GM12874 (cell line): ENCODE measurements at regions not wholly inside any gene's neighbourhood (a gene's known extent, or its start where the extent isn't known, plus 50 kb on each side); places are given as distances from the start of the nearest gene placed in this dataset.

Source experiments
- TF ChIP-seq, protein P1 (sequence below): IDR thresholded peaks from 2 replicates; pipeline ENCODE4 v1.5.1; 2011; ENCODE audit warnings: low read depth, mild to moderate bottlenecking, control low read depth, low read length, moderate library complexity; ENCODE audit not compliant: insufficient read depth

DNA sequence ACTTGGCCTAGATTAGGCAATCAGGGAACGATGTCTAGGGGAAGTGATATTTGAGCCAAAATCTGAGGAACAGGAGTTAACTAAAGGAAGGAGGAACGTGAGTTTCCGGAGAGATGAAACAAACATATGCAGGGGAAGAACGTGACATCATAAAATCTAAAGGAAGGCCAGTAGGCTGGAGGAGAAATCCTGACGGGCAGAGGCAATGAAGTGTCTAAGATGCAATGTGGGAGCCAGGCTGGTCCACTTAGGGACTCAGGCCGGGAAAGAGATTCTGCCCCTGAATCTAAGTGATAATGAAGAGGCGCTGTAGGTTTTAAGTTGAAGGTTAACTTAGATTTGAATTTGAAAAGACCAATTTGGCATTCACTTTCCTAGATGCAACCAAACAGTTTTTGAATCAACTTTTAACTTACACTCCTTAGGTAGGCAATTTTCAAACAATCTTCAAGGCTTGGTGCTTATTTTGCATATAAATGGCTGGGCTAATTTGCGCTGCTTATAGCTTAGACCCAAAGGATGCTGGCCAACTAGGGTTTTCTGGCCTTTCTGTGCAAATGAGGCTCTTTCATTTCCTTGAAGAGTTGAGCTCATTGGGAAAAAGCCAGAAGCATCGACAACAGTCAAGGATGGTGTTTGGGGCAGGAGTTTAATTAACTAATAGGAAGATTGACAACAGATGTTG lies 221.7 kb downstream of the SOX11 start:
- TF ChIP-seq, protein P1, sequence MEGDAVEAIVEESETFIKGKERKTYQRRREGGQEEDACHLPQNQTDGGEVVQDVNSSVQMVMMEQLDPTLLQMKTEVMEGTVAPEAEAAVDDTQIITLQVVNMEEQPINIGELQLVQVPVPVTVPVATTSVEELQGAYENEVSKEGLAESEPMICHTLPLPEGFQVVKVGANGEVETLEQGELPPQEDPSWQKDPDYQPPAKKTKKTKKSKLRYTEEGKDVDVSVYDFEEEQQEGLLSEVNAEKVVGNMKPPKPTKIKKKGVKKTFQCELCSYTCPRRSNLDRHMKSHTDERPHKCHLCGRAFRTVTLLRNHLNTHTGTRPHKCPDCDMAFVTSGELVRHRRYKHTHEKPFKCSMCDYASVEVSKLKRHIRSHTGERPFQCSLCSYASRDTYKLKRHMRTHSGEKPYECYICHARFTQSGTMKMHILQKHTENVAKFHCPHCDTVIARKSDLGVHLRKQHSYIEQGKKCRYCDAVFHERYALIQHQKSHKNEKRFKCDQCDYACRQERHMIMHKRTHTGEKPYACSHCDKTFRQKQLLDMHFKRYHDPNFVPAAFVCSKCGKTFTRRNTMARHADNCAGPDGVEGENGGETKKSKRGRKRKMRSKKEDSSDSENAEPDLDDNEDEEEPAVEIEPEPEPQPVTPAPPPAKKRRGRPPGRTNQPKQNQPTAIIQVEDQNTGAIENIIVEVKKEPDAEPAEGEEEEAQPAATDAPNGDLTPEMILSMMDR: no peak

DNA sequence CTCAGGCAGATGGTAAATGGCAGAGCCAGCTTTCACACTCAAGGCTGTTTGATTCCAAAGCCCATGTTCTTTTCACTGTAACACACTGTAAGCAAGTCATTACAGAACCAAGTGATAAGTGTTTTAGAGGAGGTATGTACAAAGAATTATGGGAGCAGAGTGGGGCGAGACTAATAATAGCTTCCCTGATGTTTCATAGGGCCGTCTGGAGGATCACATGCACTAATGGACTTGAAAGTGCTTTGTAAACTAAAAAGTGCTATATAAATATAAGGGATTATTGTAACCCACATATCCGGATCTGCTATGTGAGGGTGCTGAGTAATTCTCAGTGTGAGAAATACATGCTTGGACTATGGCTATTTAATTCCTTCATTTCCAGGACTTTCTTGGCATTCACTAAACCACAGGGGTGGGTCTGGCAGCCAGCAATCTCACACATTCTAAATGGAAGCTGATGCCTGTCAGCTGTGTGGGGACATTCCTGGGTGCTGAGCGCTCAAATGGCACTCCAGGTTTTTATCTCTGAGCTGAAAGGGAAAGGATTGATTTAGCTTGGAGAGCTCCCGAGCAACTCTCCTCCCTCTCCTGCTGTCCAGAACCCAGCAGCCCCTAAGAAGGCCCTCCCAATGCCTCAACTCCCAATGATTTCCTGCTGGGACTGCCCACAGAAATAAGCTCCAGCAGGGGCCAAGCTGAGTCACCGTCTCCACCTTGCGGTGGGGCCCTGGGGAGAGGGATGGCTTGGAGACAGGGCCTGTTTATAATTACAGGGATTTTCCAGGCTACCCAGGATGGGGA lies 222.8 kb downstream of the SOX11 start:
- TF ChIP-seq, protein P1: no peak

DNA sequence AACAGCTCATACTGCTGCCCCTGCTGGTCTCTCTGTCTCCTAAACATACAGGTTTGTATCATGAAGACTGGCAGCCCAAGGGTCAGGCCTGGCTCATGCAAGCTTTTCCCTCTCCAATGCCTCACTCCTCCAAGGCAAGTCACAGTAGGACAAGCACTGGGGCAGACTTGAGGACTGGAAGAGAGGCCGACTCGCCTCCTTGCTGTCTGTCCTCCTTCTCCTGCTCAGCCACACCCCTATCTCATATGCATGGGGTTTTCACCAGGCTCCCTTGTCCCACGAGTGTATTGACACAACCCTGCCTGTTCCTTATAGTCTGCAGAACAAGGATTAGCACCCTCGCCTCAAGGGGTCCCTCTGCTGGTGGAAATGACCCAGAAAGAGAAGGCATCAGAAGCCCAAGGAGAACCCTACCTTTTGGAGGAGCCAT lies 223.7 kb downstream of the SOX11 start:
- TF ChIP-seq, protein P1: peak; percentile 35; the same call in 1 of the 2 replicates

DNA sequence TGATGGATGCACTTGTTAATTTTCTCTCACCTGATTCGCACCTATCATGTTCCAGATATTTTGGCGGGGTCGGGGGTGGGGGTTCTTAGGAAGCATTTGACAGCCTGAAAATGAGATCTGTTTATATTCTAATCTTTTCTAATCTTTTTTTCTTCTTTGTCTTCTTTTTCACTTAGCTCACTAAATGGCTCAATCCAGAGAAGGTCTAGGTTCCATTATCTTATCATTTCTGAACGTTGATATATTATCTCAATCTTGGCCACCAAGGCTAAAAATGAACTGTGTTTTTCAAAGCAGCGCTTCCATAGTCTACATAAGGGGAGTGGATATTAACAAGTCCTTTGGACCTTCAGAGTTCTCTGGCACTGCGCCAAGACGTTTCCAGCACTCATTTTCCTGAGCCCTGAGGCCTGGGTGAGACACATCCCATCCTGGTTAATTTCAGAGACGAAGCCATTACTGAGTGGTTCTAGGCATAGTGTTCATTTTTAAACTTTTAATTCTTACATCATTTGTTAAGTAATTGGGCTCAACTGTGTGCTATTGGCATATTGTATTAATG lies 229.0 kb downstream of the SOX11 start:
- TF ChIP-seq, protein P1: no peak

DNA sequence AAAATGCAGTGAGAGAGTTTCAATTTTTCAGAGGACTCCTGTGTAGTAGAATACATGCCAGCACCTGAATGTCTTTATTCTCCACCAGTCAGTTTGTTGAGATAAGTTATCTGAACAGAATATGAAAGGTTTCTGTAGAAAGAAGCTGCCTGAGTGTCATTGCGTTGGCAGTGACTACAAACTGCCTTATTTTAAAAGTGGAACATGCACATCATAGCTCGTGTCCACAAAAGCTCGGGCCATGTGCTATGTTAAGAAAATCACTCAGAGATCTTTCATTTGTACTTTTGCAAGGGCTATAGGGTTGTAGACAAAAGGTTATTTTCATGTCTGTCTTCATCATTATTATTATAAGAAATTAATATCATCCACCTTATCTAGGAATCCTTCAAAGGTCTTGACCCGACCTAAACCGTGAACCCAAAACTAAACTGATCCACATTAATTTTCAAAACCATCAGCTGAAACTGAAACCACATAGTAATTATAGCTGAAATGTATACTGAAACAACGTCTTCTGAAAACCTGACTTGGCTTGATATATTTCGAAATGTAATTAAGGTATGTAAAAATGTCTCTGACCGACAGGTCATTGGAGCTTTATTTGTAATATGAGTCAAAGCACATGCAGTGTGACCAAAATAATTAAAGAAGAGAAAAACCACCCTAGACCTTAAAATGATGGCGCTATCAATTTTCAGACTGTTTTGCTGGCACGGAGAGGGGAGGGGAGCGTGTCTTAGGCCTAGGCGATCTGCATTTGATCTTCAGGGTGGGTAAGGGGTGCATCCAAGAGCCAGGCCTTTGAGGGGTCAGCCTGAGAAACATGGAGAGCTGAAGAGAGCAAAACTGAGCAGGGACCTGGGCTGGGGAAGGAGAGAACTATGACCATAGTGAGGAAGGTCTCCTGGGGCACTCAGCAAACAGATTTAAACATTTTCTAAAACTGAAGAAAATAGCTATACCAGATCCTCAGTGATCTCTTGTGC lies 232.1 kb downstream of the SOX11 start:
- TF ChIP-seq, protein P1: no peak

DNA sequence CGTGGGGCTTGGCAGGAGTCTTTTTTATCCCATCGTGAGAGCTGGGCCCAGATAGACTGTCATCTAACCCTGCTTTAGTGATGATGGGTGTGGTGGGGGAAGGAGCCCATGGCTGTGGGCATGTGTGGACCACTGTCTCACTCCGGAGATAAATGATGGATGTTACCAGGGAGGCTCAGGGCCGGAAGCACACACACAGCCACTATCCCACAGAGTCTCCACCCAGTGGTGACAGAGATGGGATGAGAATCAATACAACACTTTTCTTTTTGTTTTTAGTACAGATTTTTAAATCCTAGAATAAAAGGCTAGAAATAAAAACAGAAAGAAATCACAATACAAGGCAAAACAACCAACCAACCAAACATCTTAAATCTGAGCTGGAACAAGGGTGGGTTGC lies 233.4 kb downstream of the SOX11 start:
- TF ChIP-seq, protein P1: no peak
